ENCODE measurements at regions not wholly inside any gene's neighbourhood (a gene's known extent, or its start where the extent isn't known, plus 50 kb on each side); places are given as distances from the start of the nearest gene placed in this dataset.

- Histone ChIP-seq H3K4me3 (no peak overlapping the region), H3K27me3 (ENCODE audit: insufficient read depth) (peaks cover 2% of the 10 kb centered on the region; the same call in 1 of the 2 replicates), H3K9me2 (ENCODE audit: insufficient read depth) (no peaks in the 10 kb centered on the region), H4K20me1 (replicated peaks; ENCODE audit: insufficient read depth) (no peaks in the 10 kb centered on the region), H3K27ac (ENCODE audit: low read depth) (no peak overlapping the region), H2AFZ (no peak overlapping the region), H3K79me2 (replicated peaks; ENCODE audit: insufficient read depth) (no peaks in the 10 kb centered on the region), H3K4me2 (no peak overlapping the region), H3K36me3 (ENCODE audit: insufficient read depth) (no peaks in the 10 kb centered on the region), H3K4me1 (ENCODE audit: insufficient read depth) (peaks cover 4% of the 10 kb centered on the region; the same call in 1 of the 2 replicates), H3F3A (replicated peaks; ENCODE audit: low read depth) (no peaks in the 10 kb centered on the region)
- Mint-ChIP-seq H3K36me3 (ENCODE audit: low read depth) (peaks cover 6% of the 10 kb centered on the region; the same call in 2 of the 3 replicates), H3K4me1 (peaks cover 22% of the 10 kb centered on the region), H3K9me3 (peaks cover 9% of the 10 kb centered on the region; the same call in 2 of the 3 replicates), H3K4me3 (no peak overlapping the region), H3K27me3 (ENCODE audit: insufficient read depth, low read depth, poor library complexity) (peaks cover 13% of the 10 kb centered on the region), H3K27ac (no peak overlapping the region)
- TF ChIP-seq STAT1 (IDR thresholded peaks at IDR 0.05; ENCODE audit: unreplicated experiment) (no peak), ZNF331 (CRISPR knock-in tag; IDR thresholded peaks at IDR 0.05; ENCODE audit: low read depth) (no peak), REST (IDR thresholded peaks at IDR 0.05; ENCODE audit: unreplicated experiment) (no peak), NANOG (IDR thresholded peaks at IDR 0.05; ENCODE audit: borderline replicate concordance) (no peak), ZNF114 (CRISPR knock-in tag; IDR thresholded peaks at IDR 0.05) (no peak), ETS1 (IDR thresholded peaks at IDR 0.05) (no peak), EZH2phosphoT487 (IDR thresholded peaks at IDR 0.05; ENCODE audit: unreplicated experiment) (no peak), POLR2AphosphoS5 (IDR thresholded peaks at IDR 0.05; ENCODE audit: low read depth) (no peak), ZNF462 (CRISPR knock-in tag; IDR thresholded peaks at IDR 0.05) (no peak), CREB1 (CRISPR knock-in tag; IDR thresholded peaks at IDR 0.05; ENCODE audit: low read depth) (no peak), JUNB (IDR thresholded peaks at IDR 0.05; ENCODE audit: unreplicated experiment) (no peak), CTCF (conservative IDR thresholded peaks at IDR 0.05; ENCODE audit: low read depth in 2 of 2) (no peak), EZH2 (IDR thresholded peaks at IDR 0.05; ENCODE audit: low read depth, unreplicated experiment) (no peak)
- no peak for DNase-seq (ENCODE audit: low spot score)
- ATAC-seq, result no peak
Observed at GRCh38 chr10:42956045-42956444, 120.8 kb upstream of the RET start.
